ENCODE measurements at regions not wholly inside any gene's neighbourhood (a gene's known extent, or its start where the extent isn't known, plus 50 kb on each side); places are given as distances from the start of the nearest gene placed in this dataset.

GRCh38 chr2:228613133-228613850 is 431.8 kb upstream of the SPHKAP start:
- Mint-ChIP-seq H3K4me1 (no peaks in the 10 kb centered on the region), H3K27me3 (no peaks in the 10 kb centered on the region), H3K9me3 (peaks cover 0 to 9% (median 4%) of the 10 kb centered on the region in 8 donors), H3K36me3 (no peaks in the 10 kb centered on the region), H3K4me3 (no peak overlapping the region), H3K27ac (no peak overlapping the region)
- Histone ChIP-seq H3K27ac (ENCODE audit: low read depth, low read length) (no peak overlapping the region), H3K9me3 (ENCODE audit: control insufficient read depth in 1 of 2, low read length in 2 of 2) (no peaks in the 10 kb centered on the region), H3K4me3 (ENCODE audit: low read length in 2 of 2) (no peak overlapping the region), H3K36me3 (ENCODE audit: insufficient read depth, low read length) (no peaks in the 10 kb centered on the region), H3K4me1 (ENCODE audit: insufficient read depth, low read length) (no peaks in the 10 kb centered on the region), H3K27me3 (ENCODE audit: insufficient read depth, low read length) (no peaks in the 10 kb centered on the region)
- CTCF ChIA-PET (ENCODE audit: partially characterized antibody): no interaction called here
- no peak for DNase-seq
- intact Hi-C loops (cut with micrococcal nuclease): no loop called here
- POLR2A ChIA-PET (ENCODE audit: partially characterized antibody): no interaction called here

- Histone ChIP-seq H3K27ac (ENCODE audit: low read depth, low read length) (no peak overlapping the region), H3K36me3 (ENCODE audit: insufficient read depth, low read length) (no peaks in the 10 kb centered on the region), H3K9me3 (ENCODE audit: control insufficient read depth in 1 of 2, low read length in 2 of 2) (no peaks in the 10 kb centered on the region), H3K4me1 (ENCODE audit: insufficient read depth, low read length) (no peaks in the 10 kb centered on the region), H3K27me3 (ENCODE audit: insufficient read depth, low read length) (no peaks in the 10 kb centered on the region), H3K4me3 (ENCODE audit: low read length in 2 of 2) (no peak overlapping the region)
- Mint-ChIP-seq H3K4me1 (no peaks in the 10 kb centered on the region), H3K27ac (no peak overlapping the region), H3K9me3 (peaks cover 0 to 6% (median 3%) of the 10 kb centered on the region in 8 donors), H3K36me3 (no peaks in the 10 kb centered on the region), H3K27me3 (no peaks in the 10 kb centered on the region), H3K4me3 (no peak overlapping the region)
- DNase-seq: no peak
- ChIA-PET CTCF (ENCODE audit: partially characterized antibody) (no interaction called here), POLR2A (ENCODE audit: partially characterized antibody) (no interaction called here)
- intact Hi-C loops (cut with micrococcal nuclease): no loop called here
These were observed 429.7 kb upstream of the SPHKAP start for GRCh38 chr2:228611171-228611570.

GRCh38 chr2:228602288-228602687 is 420.8 kb upstream of the SPHKAP start:
- H3K4me1 Mint-ChIP-seq: no peaks in the 10 kb centered on the region
- no peaks in the 10 kb centered on the region for H3K4me1 ChIP-seq (ENCODE audit: insufficient read depth, low read length)
- no peaks in the 10 kb centered on the region for H3K36me3 ChIP-seq (ENCODE audit: insufficient read depth, low read length)
- H3K27me3 Mint-ChIP-seq: no peaks in the 10 kb centered on the region
- no peak overlapping the region for H3K4me3 Mint-ChIP-seq
- ChIA-PET POLR2A (ENCODE audit: partially characterized antibody) (no interaction called here), CTCF (ENCODE audit: partially characterized antibody) (no interaction called here)
- H3K27ac Mint-ChIP-seq: no peak overlapping the region
- H3K36me3 Mint-ChIP-seq: no peaks in the 10 kb centered on the region
- no peaks in the 10 kb centered on the region for H3K9me3 ChIP-seq (ENCODE audit: control insufficient read depth in 1 of 2, low read length in 2 of 2)
- no peak overlapping the region for H3K4me3 ChIP-seq (ENCODE audit: low read length in 2 of 2)
- H3K27ac ChIP-seq (ENCODE audit: low read depth, low read length): no peak overlapping the region
- intact Hi-C loops (cut with micrococcal nuclease): no loop called here
- H3K27me3 ChIP-seq (ENCODE audit: insufficient read depth, low read length): no peaks in the 10 kb centered on the region
- H3K9me3 Mint-ChIP-seq: peaks cover 0 to 12% (median under 1%) of the 10 kb centered on the region in 8 donors
- no peak for DNase-seq

- Mint-ChIP-seq H3K27me3 (no peaks in the 10 kb centered on the region), H3K36me3 (no peaks in the 10 kb centered on the region), H3K4me1 (no peaks in the 10 kb centered on the region), H3K4me3 (no peak overlapping the region), H3K27ac (no peak overlapping the region), H3K9me3 (peaks cover 0 to 19% (median 3%) of the 10 kb centered on the region in 8 donors)
- Histone ChIP-seq H3K36me3 (ENCODE audit: insufficient read depth, low read length) (no peaks in the 10 kb centered on the region), H3K4me3 (ENCODE audit: low read length in 2 of 2) (no peak overlapping the region), H3K27me3 (ENCODE audit: insufficient read depth, low read length) (no peaks in the 10 kb centered on the region), H3K27ac (ENCODE audit: low read depth, low read length) (no peak overlapping the region), H3K9me3 (ENCODE audit: control insufficient read depth in 1 of 2, low read length in 2 of 2) (no peaks in the 10 kb centered on the region), H3K4me1 (ENCODE audit: insufficient read depth, low read length) (no peaks in the 10 kb centered on the region)
- ChIA-PET POLR2A (ENCODE audit: partially characterized antibody) (no interaction called here), CTCF (ENCODE audit: partially characterized antibody) (no interaction called here)
- DNase-seq: no peak
- intact Hi-C loops (cut with micrococcal nuclease): no loop called here
These were observed 418.8 kb upstream of the SPHKAP start for GRCh38 chr2:228600265-228600664.

GRCh38 chr2:228599781-228600180 is 418.3 kb upstream of the SPHKAP start:
- CTCF ChIA-PET (ENCODE audit: partially characterized antibody): no interaction called here
- H3K4me3 ChIP-seq (ENCODE audit: low read length in 2 of 2): no peak overlapping the region
- no peak overlapping the region for H3K27ac ChIP-seq (ENCODE audit: low read depth, low read length)
- no peak overlapping the region for H3K27ac Mint-ChIP-seq
- H3K4me1 ChIP-seq (ENCODE audit: insufficient read depth, low read length): no peaks in the 10 kb centered on the region
- POLR2A ChIA-PET (ENCODE audit: partially characterized antibody): no interaction called here
- H3K27me3 ChIP-seq (ENCODE audit: insufficient read depth, low read length): no peaks in the 10 kb centered on the region
- no peaks in the 10 kb centered on the region for H3K4me1 Mint-ChIP-seq
- intact Hi-C loops (cut with micrococcal nuclease): no loop called here
- H3K27me3 Mint-ChIP-seq: no peaks in the 10 kb centered on the region
- DNase-seq: no peak
- H3K36me3 Mint-ChIP-seq: no peaks in the 10 kb centered on the region
- peaks cover 0 to 15% (median 3%) of the 10 kb centered on the region in 8 donors for H3K9me3 Mint-ChIP-seq
- H3K36me3 ChIP-seq (ENCODE audit: insufficient read depth, low read length): no peaks in the 10 kb centered on the region
- no peak overlapping the region for H3K4me3 Mint-ChIP-seq
- H3K9me3 ChIP-seq (ENCODE audit: control insufficient read depth in 1 of 2, low read length in 2 of 2): no peaks in the 10 kb centered on the region

GRCh38 chr2:228599297-228599696 is 417.8 kb upstream of the SPHKAP start:
- intact Hi-C loops (cut with micrococcal nuclease): no loop called here

GRCh38 chr2:228597032-228597431 is 415.5 kb upstream of the SPHKAP start:
- no peak overlapping the region for H3K4me3 ChIP-seq (ENCODE audit: low read length in 2 of 2)
- H3K9me3 Mint-ChIP-seq: peaks cover 0 to 12% (median 5%) of the 10 kb centered on the region in 8 donors
- DNase-seq: no peak
- CTCF ChIA-PET (ENCODE audit: partially characterized antibody): no interaction called here
- H3K4me1 ChIP-seq (ENCODE audit: insufficient read depth, low read length): no peaks in the 10 kb centered on the region
- H3K27ac ChIP-seq (ENCODE audit: low read depth, low read length): no peak overlapping the region
- no peaks in the 10 kb centered on the region for H3K27me3 Mint-ChIP-seq
- H3K4me1 Mint-ChIP-seq: no peaks in the 10 kb centered on the region
- no peaks in the 10 kb centered on the region for H3K27me3 ChIP-seq (ENCODE audit: insufficient read depth, low read length)
- no peak overlapping the region for H3K27ac Mint-ChIP-seq
- POLR2A ChIA-PET (ENCODE audit: partially characterized antibody): no interaction called here
- no peaks in the 10 kb centered on the region for H3K36me3 ChIP-seq (ENCODE audit: insufficient read depth, low read length)
- H3K36me3 Mint-ChIP-seq: no peaks in the 10 kb centered on the region
- intact Hi-C loops (cut with micrococcal nuclease): no loop called here
- no peaks in the 10 kb centered on the region for H3K9me3 ChIP-seq (ENCODE audit: control insufficient read depth in 1 of 2, low read length in 2 of 2)
- H3K4me3 Mint-ChIP-seq: no peak overlapping the region

More at GRCh38 chr2:228599297-228599696, 417.8 kb upstream of the SPHKAP start:
- Histone ChIP-seq H3K36me3 (ENCODE audit: insufficient read depth, low read length) (no peaks in the 10 kb centered on the region), H3K27me3 (ENCODE audit: insufficient read depth, low read length) (no peaks in the 10 kb centered on the region), H3K4me1 (ENCODE audit: insufficient read depth, low read length) (no peaks in the 10 kb centered on the region), H3K9me3 (ENCODE audit: control insufficient read depth in 1 of 2, low read length in 2 of 2) (no peaks in the 10 kb centered on the region), H3K27ac (ENCODE audit: low read depth, low read length) (no peak overlapping the region), H3K4me3 (ENCODE audit: low read length in 2 of 2) (no peak overlapping the region)
- Mint-ChIP-seq H3K27ac (no peak overlapping the region), H3K36me3 (no peaks in the 10 kb centered on the region), H3K4me3 (no peak overlapping the region), H3K27me3 (no peaks in the 10 kb centered on the region), H3K9me3 (peaks cover 0 to 12% (median 3%) of the 10 kb centered on the region in 8 donors), H3K4me1 (no peaks in the 10 kb centered on the region)
- CTCF ChIA-PET (ENCODE audit: partially characterized antibody): no interaction called here
- POLR2A ChIA-PET (ENCODE audit: partially characterized antibody): no interaction called here
- no peak for DNase-seq

GRCh38 chr2:228594012-228594411 is 412.5 kb upstream of the SPHKAP start:
- no peaks in the 10 kb centered on the region for H3K27me3 ChIP-seq (ENCODE audit: insufficient read depth, low read length)
- H3K36me3 ChIP-seq (ENCODE audit: insufficient read depth, low read length): no peaks in the 10 kb centered on the region
- H3K4me1 ChIP-seq (ENCODE audit: insufficient read depth, low read length): no peaks in the 10 kb centered on the region
- intact Hi-C loops (cut with micrococcal nuclease): no loop called here
- no peaks in the 10 kb centered on the region for H3K4me1 Mint-ChIP-seq
- CTCF ChIA-PET (ENCODE audit: partially characterized antibody): no interaction called here
- H3K9me3 ChIP-seq (ENCODE audit: control insufficient read depth in 1 of 2, low read length in 2 of 2): no peaks in the 10 kb centered on the region
- no peaks in the 10 kb centered on the region for H3K27me3 Mint-ChIP-seq
- POLR2A ChIA-PET (ENCODE audit: partially characterized antibody): no interaction called here
- H3K36me3 Mint-ChIP-seq: no peaks in the 10 kb centered on the region
- H3K9me3 Mint-ChIP-seq: peaks cover 2 to 8% (median 6%) of the 10 kb centered on the region in 8 donors
- no peak overlapping the region for H3K27ac ChIP-seq (ENCODE audit: low read depth, low read length)
- H3K27ac Mint-ChIP-seq: no peak overlapping the region
- H3K4me3 Mint-ChIP-seq: no peak overlapping the region
- no peak overlapping the region for H3K4me3 ChIP-seq (ENCODE audit: low read length in 2 of 2)
- no peak for DNase-seq
